ENCODE measurements at regions not wholly inside any gene's neighbourhood (a gene's known extent, or its start where the extent isn't known, plus 50 kb on each side); places are given as distances from the start of the nearest gene placed in this dataset.

DNA sequence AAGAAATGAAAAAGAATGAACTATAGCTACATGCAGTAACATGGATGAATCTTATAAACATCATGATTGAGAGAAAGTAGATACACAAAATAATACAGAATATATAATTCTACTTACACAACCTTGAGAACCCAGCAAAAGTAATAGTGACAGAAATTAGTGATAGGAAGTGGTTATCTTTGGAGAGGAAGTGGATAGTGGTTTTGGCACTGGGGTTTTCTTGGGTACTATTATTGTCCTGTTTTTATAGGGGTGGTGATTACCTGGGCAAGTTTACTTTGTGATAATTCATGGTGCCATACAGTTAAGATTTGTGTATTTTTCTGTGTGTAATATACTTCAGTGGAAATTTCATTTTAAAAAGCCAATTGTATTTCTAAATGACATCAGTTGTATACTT is 352.7 kb downstream of the AEBP2 start:
- RAD21 ChIA-PET (ENCODE audit: low non-redundant PET in 1 of 2, low total read pairs in 2 of 2, uncharacterized antibody in 2 of 2, unreplicated experiment in 2 of 2) = no interaction called here
- intact Hi-C loops (cut with micrococcal nuclease) = no loop called here
- CTCF ChIA-PET = no interaction called here
- no peaks in the 10 kb centered on the region for H3K79me2 ChIP-seq (ENCODE audit: insufficient read depth, low read length)
- no peak overlapping the region for H3K27ac ChIP-seq (ENCODE audit: low read depth, low read length)
- TF ChIP-seq CBX3 (IDR thresholded peaks at IDR 0.05; ENCODE audit: low read depth) (no peak), EZH2phosphoT487 (IDR thresholded peaks at IDR 0.05; ENCODE audit: borderline replicate concordance) (no peak), ZFX (IDR thresholded peaks at IDR 0.05) (no peak), SP1 (IDR thresholded peaks at IDR 0.05; ENCODE audit: low read depth) (no peak), FOSL1 (IDR thresholded peaks at IDR 0.05; ENCODE audit: low read depth) (no peak), JUND (IDR thresholded peaks at IDR 0.05) (no peak), EZH2 (IDR thresholded peaks at IDR 0.05) (no peak), SIN3A (IDR thresholded peaks at IDR 0.05; ENCODE audit: low read depth) (no peak), CEBPB (IDR thresholded peaks at IDR 0.05; ENCODE audit: low read depth) (no peak)
- TF ChIP-seq, protein P1, sequence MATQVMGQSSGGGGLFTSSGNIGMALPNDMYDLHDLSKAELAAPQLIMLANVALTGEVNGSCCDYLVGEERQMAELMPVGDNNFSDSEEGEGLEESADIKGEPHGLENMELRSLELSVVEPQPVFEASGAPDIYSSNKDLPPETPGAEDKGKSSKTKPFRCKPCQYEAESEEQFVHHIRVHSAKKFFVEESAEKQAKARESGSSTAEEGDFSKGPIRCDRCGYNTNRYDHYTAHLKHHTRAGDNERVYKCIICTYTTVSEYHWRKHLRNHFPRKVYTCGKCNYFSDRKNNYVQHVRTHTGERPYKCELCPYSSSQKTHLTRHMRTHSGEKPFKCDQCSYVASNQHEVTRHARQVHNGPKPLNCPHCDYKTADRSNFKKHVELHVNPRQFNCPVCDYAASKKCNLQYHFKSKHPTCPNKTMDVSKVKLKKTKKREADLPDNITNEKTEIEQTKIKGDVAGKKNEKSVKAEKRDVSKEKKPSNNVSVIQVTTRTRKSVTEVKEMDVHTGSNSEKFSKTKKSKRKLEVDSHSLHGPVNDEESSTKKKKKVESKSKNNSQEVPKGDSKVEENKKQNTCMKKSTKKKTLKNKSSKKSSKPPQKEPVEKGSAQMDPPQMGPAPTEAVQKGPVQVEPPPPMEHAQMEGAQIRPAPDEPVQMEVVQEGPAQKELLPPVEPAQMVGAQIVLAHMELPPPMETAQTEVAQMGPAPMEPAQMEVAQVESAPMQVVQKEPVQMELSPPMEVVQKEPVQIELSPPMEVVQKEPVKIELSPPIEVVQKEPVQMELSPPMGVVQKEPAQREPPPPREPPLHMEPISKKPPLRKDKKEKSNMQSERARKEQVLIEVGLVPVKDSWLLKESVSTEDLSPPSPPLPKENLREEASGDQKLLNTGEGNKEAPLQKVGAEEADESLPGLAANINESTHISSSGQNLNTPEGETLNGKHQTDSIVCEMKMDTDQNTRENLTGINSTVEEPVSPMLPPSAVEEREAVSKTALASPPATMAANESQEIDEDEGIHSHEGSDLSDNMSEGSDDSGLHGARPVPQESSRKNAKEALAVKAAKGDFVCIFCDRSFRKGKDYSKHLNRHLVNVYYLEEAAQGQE (IDR thresholded peaks at IDR 0.05; ENCODE audit: low read depth) = no peak
- TF ChIP-seq, protein P2, sequence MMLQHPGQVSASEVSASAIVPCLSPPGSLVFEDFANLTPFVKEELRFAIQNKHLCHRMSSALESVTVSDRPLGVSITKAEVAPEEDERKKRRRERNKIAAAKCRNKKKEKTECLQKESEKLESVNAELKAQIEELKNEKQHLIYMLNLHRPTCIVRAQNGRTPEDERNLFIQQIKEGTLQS (IDR thresholded peaks at IDR 0.05) = no peak
- H3K4me2 ChIP-seq (ENCODE audit: low read length) = no peak overlapping the region
- no peaks in the 10 kb centered on the region for H3K27me3 ChIP-seq (ENCODE audit: insufficient read depth, low read length)
- no TSS peak for BruUV-seq (replicated peaks)
- H3K9ac ChIP-seq (ENCODE audit: low read length) = no peak overlapping the region
- no peaks in the 10 kb centered on the region for H3K9me3 ChIP-seq (ENCODE audit: control insufficient read depth in 1 of 2, insufficient read depth in 1 of 2, low read depth in 1 of 2, low read length in 2 of 2)
- ATAC-seq (no peak), DNase-seq (ENCODE audit: low read depth, low spot score) (no peak)
- H3K36me3 ChIP-seq (ENCODE audit: control insufficient read depth in 1 of 2, insufficient read depth in 2 of 2, low read length in 2 of 2) = no peaks in the 10 kb centered on the region
- H3K4me1 ChIP-seq (ENCODE audit: control insufficient read depth in 1 of 2, insufficient read depth in 2 of 2, low read length in 2 of 2) = no peaks in the 10 kb centered on the region
- H4K20me1 ChIP-seq (ENCODE audit: insufficient read depth) = no peaks in the 10 kb centered on the region
- H3K4me3 ChIP-seq (replicated peaks in 1 of 2; ENCODE audit: low read depth in 1 of 2, low read length in 2 of 2) = no peak overlapping the region
- no peaks in the 10 kb centered on the region for H3K9me2 ChIP-seq (ENCODE audit: insufficient read depth)
- no peak overlapping the region for H2AFZ ChIP-seq (ENCODE audit: low read depth, low read length, poor library complexity, severe bottlenecking)
- POLR2A ChIA-PET = no interaction called here
